Activated CD4-positive, alpha-beta T cell treated with anti-CD3 and anti-CD28 coated beads for 36 hours (primary cell): ENCODE measurements at regions not wholly inside any gene's neighbourhood (a gene's known extent, or its start where the extent isn't known, plus 50 kb on each side); places are given as distances from the start of the nearest gene placed in this dataset.

Experiments used
- ATAC-seq: fragments of 200-7000 bp; cut with Tn5 transposase; one replicate; pipeline ENCODE4 v1.10.0; 2021; ENCODE audit warnings: mild to moderate bottlenecking, moderate library complexity
- CTCF ChIA-PET: fragments of 350-600 bp; sonication (Branson Sonifier 250); formaldehyde crosslinking; loops from one replicate; lab custom pipeline; 2021; ENCODE audit warnings: antibody characterized with exemption; lab: Charles Lee
- POLR2A ChIA-PET: fragments of 350-600 bp; sonication (Branson Sonifier 250); formaldehyde crosslinking; loops from one replicate; lab custom pipeline; 2021; ENCODE audit warnings: antibody characterized with exemption, inconsistent platforms; lab: Charles Lee
- DNase-seq: peaks from one replicate; pipeline ENCODE4 v3.0.0-alpha.2; 2020
- H3K27ac Mint-ChIP-seq: one replicate; pipeline ENCODE4 v1.8.0; 2021; ENCODE audit warnings: mixed read lengths
- H3K27me3 Mint-ChIP-seq: one replicate; pipeline ENCODE4 v1.8.0; 2021; ENCODE audit warnings: mixed read lengths
- H3K36me3 Mint-ChIP-seq: one replicate; pipeline ENCODE4 v1.8.0; 2021; ENCODE audit warnings: low read depth, mixed read lengths
- H3K4me1 Mint-ChIP-seq: one replicate; pipeline ENCODE4 v1.8.0; 2021; ENCODE audit warnings: mixed read lengths
- H3K4me3 Mint-ChIP-seq: one replicate; pipeline ENCODE4 v1.8.0; 2021; ENCODE audit warnings: mild to moderate bottlenecking, moderate library complexity, mixed read lengths
- H3K9me3 Mint-ChIP-seq: one replicate; pipeline ENCODE4 v1.8.0; 2021; ENCODE audit warnings: low read depth, mixed read lengths
- intact Hi-C, 2 experiments: fragments of 100-400 bp; cut with DNase I in 1 of 2; cut with micrococcal nuclease in 1 of 2; formaldehyde crosslinking; loops; one replicate each; pipeline versions ENCODE4 v1.14.2 to v1.15.1; 2022 to 2024; cut with DNase I, micrococcal nuclease

- ChIA-PET CTCF (no interaction called here), POLR2A (no interaction called here)
- no peaks in the 10 kb centered on the region for H3K9me3 Mint-ChIP-seq
- no peak overlapping the region for H3K27ac Mint-ChIP-seq
- no peaks in the 10 kb centered on the region for H3K36me3 Mint-ChIP-seq
- DNase-seq: no peak
- intact Hi-C loops: no loop called here
- H3K4me3 Mint-ChIP-seq: no peak overlapping the region
- H3K4me1 Mint-ChIP-seq: no peaks in the 10 kb centered on the region
- peaks cover 3% of the 10 kb centered on the region for H3K27me3 Mint-ChIP-seq
- ATAC-seq: no peak
Observed at GRCh38 chr1:208844158-208844557, 600.0 kb upstream of the PLXNA2 start.

- no peaks in the 10 kb centered on the region for H3K36me3 Mint-ChIP-seq
- intact Hi-C loops: no loop called here
- H3K4me3 Mint-ChIP-seq: no peak overlapping the region
- H3K9me3 Mint-ChIP-seq: no peaks in the 10 kb centered on the region
- ChIA-PET CTCF (no interaction called here), POLR2A (no interaction called here)
- no peak overlapping the region for H3K27ac Mint-ChIP-seq
- no peak for DNase-seq
- no peaks in the 10 kb centered on the region for H3K4me1 Mint-ChIP-seq
- ATAC-seq: no peak
- no peaks in the 10 kb centered on the region for H3K27me3 Mint-ChIP-seq
Observed at GRCh38 chr1:208848854-208849253, 604.7 kb upstream of the PLXNA2 start.

GRCh38 chr1:208850442-208850841 lies 606.3 kb upstream of the PLXNA2 start:
- Mint-ChIP-seq H3K9me3 (no peaks in the 10 kb centered on the region), H3K4me1 (no peaks in the 10 kb centered on the region), H3K4me3 (no peak overlapping the region), H3K27ac (no peak overlapping the region), H3K27me3 (no peaks in the 10 kb centered on the region), H3K36me3 (no peaks in the 10 kb centered on the region)
- ATAC-seq: no peak
- intact Hi-C loops: no loop called here
- ChIA-PET CTCF (no interaction called here), POLR2A (no interaction called here)
- DNase-seq: no peak

- H3K36me3 Mint-ChIP-seq: no peaks in the 10 kb centered on the region
- no peak for DNase-seq
- intact Hi-C loops: no loop called here
- no peaks in the 10 kb centered on the region for H3K9me3 Mint-ChIP-seq
- H3K27ac Mint-ChIP-seq: no peak overlapping the region
- ATAC-seq: no peak
- POLR2A ChIA-PET: no interaction called here
- no peaks in the 10 kb centered on the region for H3K4me1 Mint-ChIP-seq
- H3K4me3 Mint-ChIP-seq: no peak overlapping the region
- H3K27me3 Mint-ChIP-seq: peaks cover 2% of the 10 kb centered on the region
- CTCF ChIA-PET: no interaction called here
Observed at GRCh38 chr1:208851366-208851765, 607.2 kb upstream of the PLXNA2 start.

GRCh38 chr1:208852911-208853310 lies 608.7 kb upstream of the PLXNA2 start:
- CTCF ChIA-PET: interaction anchor here (0.6 to 0.9 kb wide), 3 partner anchors 20 to 136 kb away, joined by 3 read pairs; no protein-coding TSS in a partner anchor
- H3K4me1 Mint-ChIP-seq: no peaks in the 10 kb centered on the region
- H3K36me3 Mint-ChIP-seq: no peaks in the 10 kb centered on the region

GRCh38 chr1:208855403-208855802 lies 611.2 kb upstream of the PLXNA2 start:
- no peaks in the 10 kb centered on the region for H3K4me1 Mint-ChIP-seq
- H3K4me3 Mint-ChIP-seq: no peak overlapping the region
- DNase-seq: no peak
- H3K36me3 Mint-ChIP-seq: no peaks in the 10 kb centered on the region
- H3K27me3 Mint-ChIP-seq: peaks cover 5% of the 10 kb centered on the region
- no peak for ATAC-seq
- no peak overlapping the region for H3K27ac Mint-ChIP-seq
- H3K9me3 Mint-ChIP-seq: no peaks in the 10 kb centered on the region
- ChIA-PET POLR2A (no interaction called here), CTCF (no interaction called here)
- intact Hi-C loops: no loop called here

More at GRCh38 chr1:208852911-208853310, 608.7 kb upstream of the PLXNA2 start:
- Mint-ChIP-seq H3K27ac (no peak overlapping the region), H3K4me3 (no peak overlapping the region), H3K27me3 (peaks cover 2% of the 10 kb centered on the region), H3K9me3 (no peaks in the 10 kb centered on the region)
- intact Hi-C loops: no loop called here
- ATAC-seq (no peak), DNase-seq (no peak)
- POLR2A ChIA-PET: no interaction called here

- H3K9me3 Mint-ChIP-seq: no peaks in the 10 kb centered on the region
- no peaks in the 10 kb centered on the region for H3K36me3 Mint-ChIP-seq
- H3K27me3 Mint-ChIP-seq: peaks cover 6% of the 10 kb centered on the region
- CTCF ChIA-PET: no interaction called here
- intact Hi-C loops: no loop called here
- POLR2A ChIA-PET: no interaction called here
- H3K4me1 Mint-ChIP-seq: no peaks in the 10 kb centered on the region
- no peak overlapping the region for H3K4me3 Mint-ChIP-seq
- DNase-seq: no peak
- no peak overlapping the region for H3K27ac Mint-ChIP-seq
- no peak for ATAC-seq
Observed at GRCh38 chr1:208857465-208857864, 613.3 kb upstream of the PLXNA2 start.

- Mint-ChIP-seq H3K9me3 (no peaks in the 10 kb centered on the region), H3K27me3 (peaks cover 6% of the 10 kb centered on the region), H3K27ac (no peak overlapping the region), H3K4me3 (no peak overlapping the region), H3K4me1 (no peaks in the 10 kb centered on the region), H3K36me3 (no peaks in the 10 kb centered on the region)
- intact Hi-C loops: no loop called here
- ATAC-seq (no peak), DNase-seq (no peak)
- ChIA-PET CTCF (no interaction called here), POLR2A (no interaction called here)
Observed at GRCh38 chr1:208858738-208859137, 614.6 kb upstream of the PLXNA2 start.

- Mint-ChIP-seq H3K4me1 (no peaks in the 10 kb centered on the region), H3K4me3 (no peak overlapping the region), H3K9me3 (no peaks in the 10 kb centered on the region), H3K36me3 (no peaks in the 10 kb centered on the region), H3K27ac (no peak overlapping the region), H3K27me3 (peaks cover 3% of the 10 kb centered on the region)
- intact Hi-C loops: no loop called here
- no peak for ATAC-seq
- no peak for DNase-seq
- CTCF ChIA-PET: no interaction called here
- POLR2A ChIA-PET: no interaction called here
Observed at GRCh38 chr1:208864366-208864965, 620.3 kb upstream of the PLXNA2 start.

GRCh38 chr1:208866386-208866955 lies 622.3 kb upstream of the PLXNA2 start:
- Mint-ChIP-seq H3K4me3 (no peak overlapping the region), H3K36me3 (no peaks in the 10 kb centered on the region), H3K27me3 (peaks cover 2% of the 10 kb centered on the region), H3K4me1 (no peaks in the 10 kb centered on the region), H3K9me3 (no peaks in the 10 kb centered on the region), H3K27ac (no peak overlapping the region)
- ChIA-PET POLR2A (interaction anchor here (0.6 kb wide), 1 partner anchor 146 kb away, joined by 3 read pairs; no protein-coding TSS in a partner anchor), CTCF (interaction anchor here (1.4 kb wide), 1 partner anchor 51 kb away, joined by 4 read pairs; no protein-coding TSS in a partner anchor)
- intact Hi-C loops: no loop called here
- DNase-seq (no peak), ATAC-seq (no peak)

GRCh38 chr1:208868554-208868953 lies 624.4 kb upstream of the PLXNA2 start:
- Mint-ChIP-seq H3K4me1 (no peaks in the 10 kb centered on the region), H3K9me3 (no peaks in the 10 kb centered on the region), H3K36me3 (no peaks in the 10 kb centered on the region), H3K27ac (no peak overlapping the region), H3K27me3 (peaks cover 2% of the 10 kb centered on the region), H3K4me3 (no peak overlapping the region)
- CTCF ChIA-PET: interaction anchor here (0.6 kb wide), 1 partner anchor 21 kb away, joined by 3 read pairs; no protein-coding TSS in a partner anchor
- DNase-seq (no peak), ATAC-seq (no peak)
- POLR2A ChIA-PET: no interaction called here
- intact Hi-C loops: no loop called here

- no peaks in the 10 kb centered on the region for H3K36me3 Mint-ChIP-seq
Observed at GRCh38 chr1:208874915-208875314, 630.7 kb upstream of the PLXNA2 start.

More at GRCh38 chr1:208874915-208875314, 630.7 kb upstream of the PLXNA2 start:
- no peak overlapping the region for H3K27ac Mint-ChIP-seq
- POLR2A ChIA-PET: no interaction called here
- H3K9me3 Mint-ChIP-seq: peaks cover 4% of the 10 kb centered on the region
- ATAC-seq (no peak), DNase-seq (no peak)
- H3K27me3 Mint-ChIP-seq: no peaks in the 10 kb centered on the region
- no peaks in the 10 kb centered on the region for H3K4me1 Mint-ChIP-seq
- intact Hi-C loops: no loop called here
- CTCF ChIA-PET: interaction anchor here (0.7 kb wide), 1 partner anchor 40 kb away, joined by 3 read pairs; no protein-coding TSS in a partner anchor
- no peak overlapping the region for H3K4me3 Mint-ChIP-seq
